Activated CD4-positive, CD25-positive, alpha-beta regulatory T cell treated with anti-CD3 and anti-CD28 coated beads, Interleukin-2, amount 50 U/mL, for 24 hours (primary cell): ENCODE measurements at regions not wholly inside any gene's neighbourhood (a gene's known extent, or its start where the extent isn't known, plus 50 kb on each side); places are given as distances from the start of the nearest gene placed in this dataset.
"Not testable (repeated sequence)": the region's sequence is repeated elsewhere in the genome, so short reads cannot be mapped to it uniquely, and the experiment has no call there.

Experiments used
- ATAC-seq, 2 donors: fragments of 150-1000 bp; cut with Tn5 transposase; one replicate each; pipeline ENCODE4 v1.10.0; 2021; ENCODE audit warnings: mild to moderate bottlenecking in 1 of 2, moderate library complexity in 1 of 2

DNA sequence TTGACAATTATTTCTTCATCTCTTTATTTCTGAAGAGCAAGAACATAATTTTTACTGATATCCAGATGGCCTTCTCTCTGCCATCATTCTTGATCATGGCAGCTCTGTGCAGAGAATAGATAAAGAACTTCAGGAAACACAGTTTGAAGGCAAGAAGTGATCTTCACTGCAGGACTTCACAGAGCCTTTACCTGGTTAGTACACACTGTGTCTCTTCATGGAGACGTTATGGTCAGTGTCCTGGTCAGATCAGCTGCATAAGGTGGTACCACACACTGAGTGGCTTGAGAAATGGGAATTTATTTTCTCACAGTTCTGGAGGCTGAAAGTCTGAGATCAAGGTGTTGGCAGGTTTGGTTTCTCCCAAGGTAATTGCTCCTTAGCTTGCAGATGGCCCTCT is 129.5 kb downstream of the UTP18 start:
- ATAC-seq, result no peak

DNA sequence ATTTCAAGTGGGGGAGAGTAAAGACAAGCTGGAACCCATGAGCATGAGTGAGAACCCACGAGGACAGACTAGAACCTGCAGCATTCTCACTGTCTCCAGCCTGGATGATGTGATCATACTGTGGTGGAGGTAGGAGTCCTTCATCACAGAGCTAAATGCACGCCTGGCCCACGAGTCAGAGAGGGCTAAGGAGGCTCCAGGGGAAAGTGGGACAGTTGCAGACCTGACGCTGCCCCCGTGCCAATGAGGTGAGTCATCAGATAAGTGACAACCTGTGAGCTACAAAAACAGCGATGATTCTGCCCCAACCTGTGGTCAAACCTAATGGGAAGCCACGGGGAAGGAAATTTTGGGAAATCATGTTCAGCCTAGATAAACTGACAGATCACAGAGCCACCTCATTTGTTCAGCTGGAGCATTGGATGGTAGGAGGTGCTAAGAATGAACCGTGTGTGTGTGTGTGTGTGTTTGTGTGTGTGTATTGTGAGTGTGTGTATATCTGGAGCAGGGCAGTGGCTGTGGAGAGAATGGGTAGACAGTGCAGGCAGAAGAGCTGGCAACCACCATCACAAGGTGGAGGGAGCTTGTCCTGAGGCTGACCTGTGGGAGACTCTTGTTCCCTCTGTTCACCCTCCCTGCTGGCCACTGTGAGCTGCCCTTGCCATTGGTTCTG is 131.8 kb downstream of the UTP18 start:
- ATAC-seq, result no peak

DNA sequence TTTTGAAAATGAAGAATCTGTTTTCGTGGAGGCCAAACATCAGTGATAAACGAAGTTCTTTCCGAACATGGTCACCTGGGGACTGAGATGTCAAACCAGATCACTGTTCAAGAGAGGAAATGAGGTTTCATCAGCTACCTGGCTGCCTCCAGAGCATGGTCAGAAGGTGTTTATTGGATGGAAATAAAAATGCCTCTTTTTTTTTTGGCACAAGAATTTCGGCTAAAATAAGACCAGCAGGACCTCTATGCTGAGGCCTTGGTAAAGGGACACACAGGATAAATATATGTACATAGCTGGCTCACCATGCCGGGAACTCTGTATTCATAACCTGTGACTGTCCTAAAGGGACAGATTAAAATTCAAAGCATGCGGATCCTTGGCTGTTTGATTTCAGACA is 135.3 kb downstream of the UTP18 start:
- no peak for ATAC-seq

DNA sequence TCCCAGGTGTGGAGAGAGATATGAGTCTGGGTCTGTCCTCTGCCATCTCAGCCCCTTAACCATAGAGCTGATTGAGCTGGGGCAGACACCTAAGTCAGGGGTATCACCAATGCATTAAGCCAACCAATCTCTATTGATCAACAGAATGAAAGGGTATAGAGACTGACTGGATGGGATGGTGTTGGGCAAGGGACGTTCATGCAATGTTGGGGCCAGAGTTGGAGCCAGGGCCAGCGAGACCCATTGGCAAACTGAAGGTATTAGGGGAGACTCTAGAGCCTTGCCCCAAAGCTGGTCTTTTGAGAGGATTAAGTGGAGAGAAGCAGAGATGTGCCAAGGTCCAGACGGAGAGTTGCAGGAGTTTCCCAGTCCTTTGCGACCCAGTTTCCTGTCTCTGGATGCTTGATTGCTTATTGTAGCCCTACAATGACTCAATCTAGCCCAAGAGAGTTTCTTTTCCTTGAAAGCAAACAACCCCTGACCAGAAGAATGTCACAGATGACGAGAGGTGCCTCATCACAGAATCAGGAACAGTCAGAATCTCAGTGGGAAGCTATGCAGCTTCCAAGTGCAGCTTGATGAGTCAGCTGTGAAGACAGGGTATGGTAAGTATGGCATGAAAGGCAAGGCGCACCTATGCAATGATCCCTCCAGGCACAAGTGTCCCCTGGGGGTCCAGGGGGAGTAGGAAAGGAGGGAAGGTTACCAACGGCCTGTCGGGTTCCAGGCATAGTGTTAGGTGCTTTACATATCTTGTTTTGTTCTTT is 137.2 kb downstream of the UTP18 start:
- ATAC-seq, result no peak

DNA sequence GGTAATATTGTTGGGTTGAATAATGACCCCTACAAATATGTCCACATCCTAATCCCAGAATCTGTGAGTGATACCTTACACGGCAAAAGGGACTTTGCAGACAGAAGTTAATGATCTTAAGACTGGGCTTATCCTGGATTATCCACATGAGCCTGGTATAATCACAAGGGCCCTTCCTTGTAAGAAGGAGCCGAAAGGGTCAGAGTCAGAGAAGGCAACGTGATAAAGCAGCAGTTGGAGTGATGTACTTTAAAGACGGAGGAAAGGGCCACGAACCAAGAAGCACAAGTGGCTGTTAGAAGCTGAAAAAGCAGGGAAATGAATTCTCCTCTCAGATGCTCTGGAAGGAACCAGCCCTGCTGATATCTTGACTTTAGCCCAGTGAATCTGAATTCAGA is 137.8 kb downstream of the UTP18 start:
- ATAC-seq, result no peak

DNA sequence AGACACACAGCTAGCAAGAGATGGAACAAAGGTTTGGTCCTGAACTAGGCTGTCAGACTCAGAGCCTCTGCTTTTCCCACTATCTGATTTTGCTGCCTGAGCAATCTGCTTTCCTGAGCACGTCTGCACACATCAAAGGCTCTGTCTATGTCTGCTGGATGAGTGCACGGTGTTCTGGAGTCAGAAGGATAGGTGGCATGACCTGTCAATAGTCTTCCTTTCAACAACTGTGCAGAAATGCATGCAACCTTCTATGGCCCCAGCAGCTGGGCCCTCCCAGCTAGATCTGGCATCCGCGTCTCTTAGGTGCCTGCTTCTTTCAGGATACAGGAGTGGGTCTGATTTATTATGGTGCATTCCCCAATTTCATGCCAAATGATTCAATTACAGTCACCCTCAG is 138.3 kb downstream of the UTP18 start:
- ATAC-seq, result no peak

DNA sequence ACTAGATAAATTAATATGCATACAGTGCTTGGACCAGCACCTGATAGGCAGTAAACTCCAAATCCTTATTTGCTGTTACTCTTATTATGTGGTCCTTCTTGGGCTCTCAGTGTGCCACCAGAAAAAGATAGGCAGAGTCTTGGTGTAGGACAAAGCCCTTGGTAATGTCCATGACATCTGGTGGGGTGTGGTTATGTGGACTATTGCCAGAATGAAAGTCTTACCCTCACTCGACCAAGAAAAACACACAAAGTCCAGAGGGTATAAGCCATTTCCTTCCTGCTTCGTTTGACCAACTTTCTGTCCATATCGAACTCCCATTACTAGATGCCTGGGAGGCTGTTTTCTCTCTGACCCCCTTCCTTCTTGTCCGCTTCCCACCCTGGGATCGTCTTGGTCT is 140.9 kb downstream of the UTP18 start:
- no peak for ATAC-seq

DNA sequence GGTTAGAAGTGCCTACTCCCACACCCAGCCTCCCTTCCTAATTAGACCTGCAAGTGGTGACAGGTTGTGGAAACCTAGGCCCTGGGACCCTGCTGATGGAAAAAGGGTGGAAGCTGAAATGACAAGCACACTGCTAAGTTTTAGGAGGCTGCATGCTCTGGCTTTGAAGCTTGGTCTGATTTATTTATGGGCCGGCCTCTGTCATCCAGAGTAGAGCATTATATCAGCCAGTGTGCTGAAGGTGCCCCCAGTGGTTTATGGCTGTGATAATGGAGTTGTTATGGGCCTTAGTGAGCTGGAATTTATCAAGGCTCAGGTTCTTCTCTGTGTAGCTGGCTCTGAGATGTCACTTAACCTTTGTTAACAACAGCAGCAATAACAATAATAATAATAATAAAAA is 142.6 kb downstream of the UTP18 start:
- no peak for ATAC-seq

DNA sequence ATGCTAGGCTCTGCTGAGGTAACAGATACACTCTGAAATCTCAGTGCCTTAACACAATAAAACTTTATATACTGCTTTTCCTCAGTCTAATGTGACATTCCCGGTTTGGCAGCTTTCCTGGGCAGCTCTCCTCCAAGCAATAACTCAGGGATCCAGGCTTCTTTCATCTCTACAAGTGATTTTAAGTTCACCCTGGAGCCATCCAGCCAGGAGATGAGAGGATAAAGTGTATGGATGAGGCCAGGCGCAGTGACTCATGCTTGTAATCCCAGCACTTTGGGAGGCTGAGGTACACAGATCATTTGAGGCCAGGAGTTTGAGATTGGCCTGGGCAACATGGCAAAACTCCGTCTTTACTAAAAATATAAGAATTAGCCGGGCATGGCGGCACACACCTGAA is 147.2 kb downstream of the UTP18 start:
- no peak for ATAC-seq

DNA sequence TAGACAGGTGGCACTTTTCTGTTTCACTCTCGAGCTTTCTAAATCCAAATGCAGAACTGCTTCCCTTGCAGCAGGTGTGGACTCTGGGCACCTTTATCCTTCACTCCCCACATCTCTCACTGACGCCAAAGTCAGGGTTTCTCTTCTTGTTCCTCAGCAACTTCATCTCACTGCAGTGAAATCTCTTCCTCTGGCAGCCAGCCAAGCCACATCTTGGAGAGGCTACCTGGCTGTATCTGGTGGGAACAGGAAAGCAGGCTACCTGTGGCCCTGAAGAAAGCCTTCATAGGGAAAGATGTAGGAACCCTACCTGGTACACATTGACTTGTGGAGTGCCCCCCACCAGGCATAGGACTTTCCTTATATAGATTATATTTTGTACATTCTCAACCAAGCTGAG is 159.1 kb downstream of the UTP18 start:
- ATAC-seq, result no peak

DNA sequence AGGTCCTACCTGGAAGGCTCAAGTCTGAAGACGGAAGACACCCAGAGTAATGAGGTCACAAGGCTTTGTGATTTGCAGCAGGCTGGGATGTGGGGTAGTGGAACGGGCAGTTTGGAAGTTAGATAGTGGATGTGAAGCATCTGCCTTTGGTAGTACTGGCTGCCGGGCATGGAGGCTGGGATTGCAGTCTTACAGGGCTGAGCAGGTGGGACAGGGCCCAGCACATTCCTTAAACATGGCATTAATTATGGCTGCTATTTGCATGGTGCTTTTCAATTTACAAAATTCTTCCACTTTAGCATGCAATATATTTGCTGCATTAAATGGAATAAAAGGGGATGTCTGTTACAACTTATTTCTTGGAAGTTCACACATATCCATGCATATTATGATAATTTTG is 161.2 kb downstream of the UTP18 start:
- no peak for ATAC-seq

DNA sequence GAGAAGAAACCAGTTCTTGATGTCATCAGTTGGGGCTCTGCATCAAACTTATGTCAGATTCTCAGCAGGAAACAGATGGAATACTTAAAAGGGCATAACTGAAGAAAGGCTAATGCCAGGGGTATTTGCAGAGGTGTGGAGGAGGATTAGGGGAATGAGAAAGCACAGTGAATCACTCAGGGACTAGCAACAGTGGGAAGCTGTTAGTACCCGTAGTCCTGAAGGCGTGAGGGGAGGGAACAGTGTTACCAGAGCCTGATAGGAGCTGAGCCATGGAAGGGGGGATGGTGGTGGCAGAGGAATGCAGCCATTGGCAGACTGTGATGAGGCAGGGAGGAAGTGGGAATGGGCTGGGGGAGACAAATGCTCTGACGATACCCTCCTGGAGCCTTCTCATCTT is 162.3 kb downstream of the UTP18 start:
- no peak for ATAC-seq

DNA sequence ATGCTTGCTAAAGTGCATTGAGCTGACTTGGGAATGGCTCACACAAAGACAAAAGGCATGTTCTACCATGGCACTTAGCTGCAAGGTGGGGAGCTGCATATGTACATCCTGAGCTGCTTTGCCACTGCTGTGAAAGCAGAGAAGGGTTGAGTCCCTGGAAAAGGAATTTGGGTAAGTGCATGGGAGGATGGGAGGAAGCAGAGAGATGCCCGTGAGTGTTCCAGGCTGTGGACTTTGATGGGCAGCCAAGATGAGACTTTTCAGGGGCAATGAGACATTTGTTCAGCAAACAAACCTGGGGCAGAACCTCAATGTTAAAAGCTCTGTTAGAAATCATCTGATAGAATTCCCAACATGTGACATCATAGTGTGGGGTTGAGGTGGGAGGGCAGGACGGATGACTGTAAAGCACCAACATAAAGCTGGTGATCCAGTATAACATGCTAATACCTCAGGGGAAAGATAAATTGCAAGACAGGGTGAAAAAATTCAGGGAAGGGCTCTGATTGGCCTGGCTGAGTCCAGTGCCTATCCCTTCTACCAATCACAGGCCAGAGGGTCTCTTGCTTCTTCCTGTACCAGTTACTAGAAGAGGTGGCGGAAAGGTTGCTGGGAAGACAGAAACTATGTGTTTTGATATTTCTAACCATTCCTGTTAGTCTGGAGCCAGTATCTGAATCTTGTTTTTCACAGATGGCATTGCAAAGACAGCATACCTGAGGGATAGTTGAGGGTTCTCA is 163.2 kb downstream of the UTP18 start:
- no peak for ATAC-seq

DNA sequence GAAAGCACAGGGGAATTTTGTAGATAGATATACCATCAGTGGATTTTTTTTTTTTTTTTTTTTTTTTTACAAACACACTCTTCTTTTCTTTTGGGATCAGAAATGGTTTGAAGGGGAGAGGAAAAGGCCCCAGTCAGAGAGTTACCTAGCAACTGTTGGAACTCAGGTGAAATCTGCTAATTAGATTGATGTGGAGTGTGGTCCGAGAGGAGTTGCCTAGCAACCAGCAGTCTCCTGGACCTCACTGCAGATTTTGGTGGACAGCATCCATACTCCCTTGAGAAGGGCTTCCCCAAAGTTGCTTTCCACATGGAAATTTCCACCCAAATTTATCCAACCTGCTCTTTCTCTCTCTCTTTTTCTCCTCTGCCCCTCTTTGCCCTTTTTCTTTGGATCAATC is 165.4 kb downstream of the UTP18 start:
- ATAC-seq, result no peak

DNA sequence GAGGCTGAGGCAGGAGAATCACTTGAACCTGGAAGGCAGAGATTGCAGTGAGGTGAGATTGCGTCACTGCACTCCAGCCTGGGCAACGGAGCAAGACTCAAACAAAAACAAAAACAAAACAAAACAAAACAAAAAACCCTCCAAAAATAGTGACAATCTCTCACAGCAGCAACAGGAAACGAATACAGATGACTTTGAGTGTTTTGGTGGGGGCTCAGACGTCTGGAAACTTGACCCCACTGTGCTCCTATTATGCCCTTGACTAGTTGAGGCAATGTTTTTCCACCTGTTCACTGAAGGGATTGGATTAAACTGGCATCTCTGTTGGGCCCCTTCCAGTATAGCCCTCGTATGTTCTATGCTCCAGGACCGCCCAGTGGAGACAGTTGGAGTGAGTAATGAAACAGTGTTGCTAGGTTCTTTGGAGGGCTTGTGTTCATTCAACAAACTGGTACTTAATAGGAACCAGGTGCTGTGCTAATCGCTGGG is 167.0 kb downstream of the UTP18 start:
- ATAC-seq, result peak in 1 of 2 donors; percentile 2

DNA sequence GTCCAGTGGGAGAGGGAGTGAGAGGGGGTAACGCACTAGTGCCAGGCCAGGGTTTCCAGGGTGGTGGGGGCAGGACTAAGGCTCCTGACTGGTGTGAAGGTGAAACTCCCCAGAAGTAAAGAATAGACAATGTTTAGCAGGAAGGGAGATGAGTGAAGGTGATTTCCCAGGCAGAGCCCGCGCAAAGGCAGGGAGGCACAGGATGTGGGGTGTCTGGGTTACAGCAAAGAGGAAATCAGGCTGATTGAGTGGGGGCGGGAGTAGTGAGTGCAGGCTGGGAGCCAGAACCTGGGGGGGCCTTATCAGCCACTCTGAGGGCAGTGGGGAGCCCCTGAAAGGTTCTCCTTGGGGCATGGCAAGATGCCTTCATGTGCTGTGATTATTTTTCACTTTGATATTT is 167.5 kb downstream of the UTP18 start:
- peak; percentile 83 to 85 for ATAC-seq

DNA sequence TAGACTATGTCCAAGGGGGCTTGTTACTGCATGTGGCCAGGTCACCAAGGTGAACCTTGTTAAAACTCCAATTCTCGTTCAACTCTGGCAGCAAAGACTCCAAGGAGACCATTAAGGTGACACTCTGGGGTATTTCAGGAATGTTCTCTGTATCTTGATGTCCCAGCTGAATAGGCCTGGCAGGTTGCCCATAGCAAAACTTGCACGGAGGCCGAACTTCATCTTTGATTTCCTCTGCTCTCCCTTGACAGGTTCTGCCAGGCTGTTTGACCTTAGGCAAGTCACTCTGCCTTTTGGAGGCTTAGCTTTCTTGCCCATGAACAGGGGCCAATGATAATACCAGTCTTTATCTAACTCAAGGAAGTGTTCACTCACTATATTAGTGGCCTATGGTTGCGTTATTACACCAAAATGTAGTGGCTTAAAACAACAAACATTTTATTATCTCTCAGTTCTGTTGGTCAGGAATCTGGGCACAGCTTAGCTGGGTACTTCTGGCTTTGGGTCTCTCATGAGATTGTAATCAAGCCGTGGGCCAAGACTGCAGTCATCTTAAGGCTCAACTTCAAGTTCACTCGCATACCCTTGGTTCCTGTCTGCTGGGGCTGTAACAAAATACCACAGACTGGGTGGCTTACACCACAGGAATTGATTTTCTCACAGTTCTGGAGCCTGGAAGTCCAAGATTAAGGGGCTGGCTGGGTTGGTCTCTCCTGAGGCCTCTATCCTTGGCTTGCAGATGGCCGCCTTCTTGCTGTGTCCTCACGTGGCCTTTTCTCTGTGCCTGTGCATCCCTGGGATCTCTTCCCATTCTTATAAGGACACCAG is 168.5 kb downstream of the UTP18 start:
- peak in 1 of 2 donors; percentile 27 for ATAC-seq

DNA sequence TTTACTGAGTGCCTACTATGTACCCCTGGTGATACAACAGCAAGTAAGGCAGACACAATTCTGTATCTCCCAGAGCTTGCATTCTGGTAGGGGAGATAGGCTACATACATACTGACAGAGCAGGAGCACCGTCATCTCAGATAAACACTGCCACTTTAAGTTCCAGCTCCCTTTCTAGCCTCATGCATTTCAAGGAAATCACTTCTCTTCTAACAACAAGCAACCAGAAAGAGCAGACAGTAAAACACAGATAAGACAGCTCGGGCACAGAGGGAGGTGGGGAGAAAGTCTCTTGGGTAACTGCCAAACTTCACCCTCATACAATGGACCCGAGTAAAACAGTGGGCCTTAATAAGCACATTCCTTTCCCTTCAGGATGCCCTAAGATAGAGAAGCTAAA is 169.6 kb downstream of the UTP18 start:
- not testable (repeated sequence) for ATAC-seq

DNA sequence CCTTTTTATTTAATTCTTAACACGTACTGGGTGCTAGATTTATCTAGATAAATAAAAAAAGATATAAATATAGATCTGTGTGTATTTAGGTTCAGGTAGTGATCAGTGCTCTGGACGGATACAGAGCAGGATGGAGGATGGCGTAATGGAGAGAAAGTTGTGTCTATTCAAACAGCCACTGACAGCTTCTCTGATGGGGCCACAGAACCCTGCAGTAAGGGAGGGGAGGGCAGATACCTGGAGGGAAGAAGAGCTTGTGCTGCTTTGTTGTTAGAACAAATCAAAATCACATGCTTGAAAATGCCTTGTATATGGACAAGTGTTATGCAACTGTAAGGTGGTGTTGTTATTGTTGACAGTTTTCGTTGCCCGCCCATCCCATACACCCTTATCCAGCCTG is 170.2 kb downstream of the UTP18 start:
- ATAC-seq, result no peak

DNA sequence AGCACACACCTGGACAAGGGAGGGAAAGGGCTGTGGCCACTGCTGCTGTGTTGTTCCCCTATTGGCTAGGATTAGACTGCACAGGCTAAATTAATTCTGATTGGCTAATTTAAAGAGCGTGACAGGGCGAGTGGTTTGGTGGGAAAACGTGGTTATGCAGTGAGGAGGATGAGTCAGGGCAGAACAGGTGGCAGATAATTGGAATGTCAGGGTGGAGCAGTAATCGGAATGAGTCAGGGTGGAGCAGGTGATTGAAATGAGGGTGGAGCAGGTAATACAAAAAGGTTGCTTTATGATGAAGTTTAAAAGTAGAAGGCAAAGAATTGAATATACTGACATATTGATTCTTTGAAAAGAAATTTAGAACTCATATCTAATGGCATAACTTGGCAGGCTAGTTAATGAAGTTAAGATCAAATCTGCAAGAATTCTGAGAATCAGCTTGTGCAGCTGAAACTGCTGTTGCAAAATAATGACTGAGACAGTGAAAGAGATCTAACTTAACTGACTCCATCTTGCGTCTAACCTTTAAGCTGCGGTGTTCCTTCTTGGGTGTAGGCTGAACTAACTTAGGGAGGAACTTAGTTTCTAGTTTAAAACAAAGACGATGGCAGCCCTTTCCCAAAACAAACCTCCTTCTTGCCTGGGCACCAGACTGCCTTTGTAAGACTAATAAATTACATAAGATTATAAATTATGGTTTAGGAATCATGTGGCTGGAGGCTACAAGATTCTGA is 174.3 kb downstream of the UTP18 start:
- peak; percentile 42 for ATAC-seq

DNA sequence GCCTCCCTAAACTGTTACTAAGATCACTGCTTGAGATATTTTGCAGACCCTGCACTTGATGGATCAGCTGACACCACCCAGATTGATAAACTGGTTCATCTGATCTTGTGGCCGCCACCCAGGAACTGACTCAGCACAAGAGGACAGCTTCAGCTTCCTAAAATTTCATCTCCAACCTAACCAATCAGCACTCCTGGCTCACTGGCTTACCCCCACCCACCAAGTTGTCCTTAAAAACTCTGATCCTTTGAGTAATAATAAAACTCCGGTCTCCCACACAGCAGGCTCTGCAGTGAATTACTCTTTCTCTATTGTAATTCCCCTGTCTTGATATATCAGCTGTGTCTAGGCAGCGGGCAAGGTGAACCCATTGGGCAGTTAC is 174.8 kb downstream of the UTP18 start:
- peak; percentile 39 to 52 for ATAC-seq

DNA sequence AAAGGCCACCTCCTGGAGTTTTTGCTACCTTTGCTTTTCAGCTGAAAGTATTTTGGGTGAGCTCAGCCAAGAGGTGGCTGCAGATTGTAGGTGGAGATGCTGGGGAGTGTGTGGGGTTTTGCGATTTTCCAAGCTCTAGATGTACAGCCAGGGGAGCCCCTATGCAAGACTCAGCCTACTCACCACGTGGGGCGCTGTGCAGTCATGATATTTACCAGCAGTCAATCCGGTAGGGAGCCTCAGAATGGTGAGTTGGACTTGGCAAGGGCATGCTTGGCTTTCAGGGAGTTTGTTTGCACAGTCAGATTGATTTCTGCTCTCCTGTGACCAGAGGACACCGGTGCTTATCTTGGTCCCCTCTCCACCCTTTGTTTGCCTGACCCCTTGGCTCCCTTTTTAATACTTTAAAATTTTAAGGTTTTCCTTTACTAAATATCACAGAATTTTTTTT is 175.3 kb downstream of the UTP18 start:
- ATAC-seq, result peak; percentile 51 to 72
